Gastroesophageal sphincter (tissue), 3 donors: ENCODE measurements at regions not wholly inside any gene's neighbourhood (a gene's known extent, or its start where the extent isn't known, plus 50 kb on each side); places are given as distances from the start of the nearest gene placed in this dataset.

Experiments
- EP300 ChIP-seq: sonication (generic); formaldehyde crosslinking; IDR thresholded peaks from one replicate; pipeline ENCODE4 v1.6.1; 2017; ENCODE audit warnings: antibody characterized with exemption, mild to moderate bottlenecking
- POLR2A ChIP-seq, 2 donors: fragments of 450-650 bp; IDR thresholded peaks; one replicate each; pipeline ENCODE4 v1.6.1; 2017; ENCODE audit warnings: antibody characterized with exemption in 2 of 2, mild to moderate bottlenecking in 2 of 2, moderate library complexity in 1 of 2
- POLR2AphosphoS5 ChIP-seq: sonication (generic); formaldehyde crosslinking; IDR thresholded peaks from one replicate; pipeline ENCODE4 v1.6.1; 2017; ENCODE audit warnings: antibody characterized with exemption
- TF ChIP-seq, protein P1 (sequence below), 4 experiments: fragments of 200-600 bp in 2 of 4; fragments of 450-650 bp in 2 of 4; sonication (generic) in 1 of 4; IDR thresholded peaks; one replicate each; pipeline ENCODE4 v1.5.1; 2017 to 2019; ENCODE audit warnings: antibody characterized with exemption in 4 of 4, mild to moderate bottlenecking in 2 of 4, moderate library complexity in 2 of 4

DNA sequence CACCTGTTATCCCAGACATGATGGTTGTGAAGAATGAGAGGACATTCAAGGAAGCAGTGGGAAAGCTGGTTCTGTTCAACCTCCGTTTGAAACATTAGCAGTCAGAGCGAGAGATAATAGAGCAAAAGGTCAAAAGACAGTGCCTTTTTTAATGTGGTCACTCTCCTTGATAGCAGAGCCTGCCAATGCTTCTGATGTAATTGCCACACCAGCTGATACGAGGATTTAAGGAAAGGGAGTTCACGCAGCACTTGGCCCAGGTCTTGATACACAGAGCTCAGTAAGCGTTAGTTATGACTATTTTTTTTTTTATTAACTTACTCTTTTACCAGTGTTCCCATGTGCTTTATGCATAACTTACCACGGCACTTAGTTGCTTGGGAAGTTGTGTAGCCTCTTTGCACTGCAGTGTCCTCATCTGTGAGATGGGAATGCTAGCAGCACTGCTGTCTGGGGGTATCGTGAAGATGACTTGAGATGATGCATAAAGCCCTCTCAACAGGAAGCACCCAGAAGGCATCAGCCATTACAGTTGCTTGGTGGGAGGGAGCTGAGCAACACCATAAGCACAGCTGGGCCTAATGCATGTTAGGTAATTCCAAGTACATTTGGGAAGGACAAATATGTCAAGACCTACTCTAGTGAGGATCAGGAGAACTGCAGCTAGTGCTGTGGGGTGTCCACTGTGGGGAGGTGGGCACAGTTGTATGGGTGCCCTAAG is 123.3 kb upstream of the RASGRP1 start:
- TF ChIP-seq, protein P1, sequence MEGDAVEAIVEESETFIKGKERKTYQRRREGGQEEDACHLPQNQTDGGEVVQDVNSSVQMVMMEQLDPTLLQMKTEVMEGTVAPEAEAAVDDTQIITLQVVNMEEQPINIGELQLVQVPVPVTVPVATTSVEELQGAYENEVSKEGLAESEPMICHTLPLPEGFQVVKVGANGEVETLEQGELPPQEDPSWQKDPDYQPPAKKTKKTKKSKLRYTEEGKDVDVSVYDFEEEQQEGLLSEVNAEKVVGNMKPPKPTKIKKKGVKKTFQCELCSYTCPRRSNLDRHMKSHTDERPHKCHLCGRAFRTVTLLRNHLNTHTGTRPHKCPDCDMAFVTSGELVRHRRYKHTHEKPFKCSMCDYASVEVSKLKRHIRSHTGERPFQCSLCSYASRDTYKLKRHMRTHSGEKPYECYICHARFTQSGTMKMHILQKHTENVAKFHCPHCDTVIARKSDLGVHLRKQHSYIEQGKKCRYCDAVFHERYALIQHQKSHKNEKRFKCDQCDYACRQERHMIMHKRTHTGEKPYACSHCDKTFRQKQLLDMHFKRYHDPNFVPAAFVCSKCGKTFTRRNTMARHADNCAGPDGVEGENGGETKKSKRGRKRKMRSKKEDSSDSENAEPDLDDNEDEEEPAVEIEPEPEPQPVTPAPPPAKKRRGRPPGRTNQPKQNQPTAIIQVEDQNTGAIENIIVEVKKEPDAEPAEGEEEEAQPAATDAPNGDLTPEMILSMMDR (IDR thresholded peaks at IDR 0.05), result no peak
- TF ChIP-seq POLR2A (IDR thresholded peaks at IDR 0.05), result no peak
- no peak for TF ChIP-seq EP300
- no peak for TF ChIP-seq POLR2AphosphoS5
